ENCODE measurements at regions not wholly inside any gene's neighbourhood (a gene's known extent, or its start where the extent isn't known, plus 50 kb on each side); places are given as distances from the start of the nearest gene placed in this dataset.

GRCh38 chr17:70922268-70922667 is 752.9 kb downstream of the KCNJ2 start:
- no peak overlapping the region for H2BK15ac ChIP-seq (ENCODE audit: low read depth, low read length)
- H3K56ac ChIP-seq (ENCODE audit: extremely low read depth, insufficient read depth, low read length) = no peak overlapping the region
- H4K8ac ChIP-seq (ENCODE audit: low read depth in 2 of 2, low read length in 2 of 2) = no peak overlapping the region
- BruUV-seq (replicated peaks) = no TSS peak
- H3K9ac ChIP-seq (ENCODE audit: low read depth, low read length) = no peak overlapping the region
- no peak overlapping the region for H2AK9ac ChIP-seq (replicated peaks; ENCODE audit: low read depth, low read length, poor library complexity)
- no peak overlapping the region for H3K4me2 ChIP-seq (ENCODE audit: low read depth, low read length)
- H3K79me1 ChIP-seq (ENCODE audit: low read depth in 1 of 2, low read length in 2 of 2) = no peaks in the 10 kb centered on the region
- H3K36me3 ChIP-seq (ENCODE audit: control insufficient read depth, insufficient read depth, low read length) = no peaks in the 10 kb centered on the region
- no peak overlapping the region for H3K18ac ChIP-seq (ENCODE audit: low read depth, low read length)
- DNase-seq (no peak), ATAC-seq (ENCODE audit: low read depth) (no peak)
- H2AK5ac ChIP-seq (ENCODE audit: low read depth, low read length) = no peak overlapping the region
- ChIA-PET POLR2A (ENCODE audit: unreplicated experiment) (no interaction called here), CTCF (no interaction called here)
- H2BK5ac ChIP-seq (ENCODE audit: low read depth, low read length, poor library complexity, severe bottlenecking) = no peak overlapping the region
- H3K14ac ChIP-seq (replicated peaks; ENCODE audit: low read depth, low read length) = no peak overlapping the region
- intact Hi-C loops (cut with micrococcal nuclease) (no loop called here), dilution Hi-C loops (cut with HindIII; ENCODE audit: low sequenced_read_pairs, unreplicated experiment) (no loop called here), in situ Hi-C loops (cut with MboI; ENCODE audit: low sequenced_read_pairs) (no loop called here)
- no peaks in the 10 kb centered on the region for H4K20me1 ChIP-seq (ENCODE audit: insufficient read depth, low read length)
- no peak overlapping the region for H2BK120ac ChIP-seq (ENCODE audit: low read depth, low read length)
- H3K4me3 ChIP-seq (ENCODE audit: insufficient read depth, low read depth, low read length) = no peak overlapping the region
- no peak overlapping the region for H3K27ac ChIP-seq (ENCODE audit: insufficient read depth, low read length)
- no peak overlapping the region for H2BK20ac ChIP-seq (ENCODE audit: low read depth, low read length)
- H3K4me1 ChIP-seq (ENCODE audit: control insufficient read depth, insufficient read depth, low read length) = no peaks in the 10 kb centered on the region
- no peak overlapping the region for H3K23ac ChIP-seq (ENCODE audit: low read depth, low read length)
- no CpG with 5 or more reads among the region's 2 CpGs for WGBS, 2 experiments (ENCODE audit: extremely low coverage in 2 of 2, insufficient read length in 1 of 2)
- no peaks in the 10 kb centered on the region for H3K9me1 ChIP-seq (ENCODE audit: insufficient read depth, low read length)
- no peak overlapping the region for H2AFZ ChIP-seq (replicated peaks; ENCODE audit: low read length, poor library complexity)
- H4K5ac ChIP-seq (ENCODE audit: low read depth, low read length) = no peak overlapping the region
- H3K9me3 ChIP-seq (ENCODE audit: control insufficient read depth, insufficient read depth, low read length) = peaks cover 9% of the 10 kb centered on the region
- TF ChIP-seq RAD21 (IDR thresholded peaks at IDR 0.05; ENCODE audit: low read length) = no peak
- no peak for TF ChIP-seq MAZ (IDR thresholded peaks at IDR 0.05; ENCODE audit: borderline replicate concordance, low read depth, low read length)
- TF ChIP-seq ELK1 (IDR thresholded peaks at IDR 0.05; ENCODE audit: borderline replicate concordance, low read depth, low read length) = no peak
- H3K27me3 ChIP-seq (ENCODE audit: control insufficient read depth, insufficient read depth, low read length) = no peaks in the 10 kb centered on the region
- no peak overlapping the region for H3K4ac ChIP-seq (ENCODE audit: low read depth, low read length)
- H4K91ac ChIP-seq (ENCODE audit: insufficient read depth, low read depth, low read length) = no peak overlapping the region

Data from IMR-90 (cell line).